Islet of Langerhans (tissue), 1 donor: ENCODE measurements at regions not wholly inside any gene's neighbourhood (a gene's known extent, or its start where the extent isn't known, plus 50 kb on each side); places are given as distances from the start of the nearest gene placed in this dataset.
A peak's percentile ranks its signal among the peaks of the same experiment; 100 is the strongest.
"Not testable (repeated sequence)": the region's sequence is repeated elsewhere in the genome, so short reads cannot be mapped to it uniquely, and the experiment has no call there.

Source experiments
- FAIRE-seq: peaks from one replicate; lab custom pipeline; 2011; peaks lifted over from hg19 to GRCh38; lab: Jason Lieb, UNC

DNA sequence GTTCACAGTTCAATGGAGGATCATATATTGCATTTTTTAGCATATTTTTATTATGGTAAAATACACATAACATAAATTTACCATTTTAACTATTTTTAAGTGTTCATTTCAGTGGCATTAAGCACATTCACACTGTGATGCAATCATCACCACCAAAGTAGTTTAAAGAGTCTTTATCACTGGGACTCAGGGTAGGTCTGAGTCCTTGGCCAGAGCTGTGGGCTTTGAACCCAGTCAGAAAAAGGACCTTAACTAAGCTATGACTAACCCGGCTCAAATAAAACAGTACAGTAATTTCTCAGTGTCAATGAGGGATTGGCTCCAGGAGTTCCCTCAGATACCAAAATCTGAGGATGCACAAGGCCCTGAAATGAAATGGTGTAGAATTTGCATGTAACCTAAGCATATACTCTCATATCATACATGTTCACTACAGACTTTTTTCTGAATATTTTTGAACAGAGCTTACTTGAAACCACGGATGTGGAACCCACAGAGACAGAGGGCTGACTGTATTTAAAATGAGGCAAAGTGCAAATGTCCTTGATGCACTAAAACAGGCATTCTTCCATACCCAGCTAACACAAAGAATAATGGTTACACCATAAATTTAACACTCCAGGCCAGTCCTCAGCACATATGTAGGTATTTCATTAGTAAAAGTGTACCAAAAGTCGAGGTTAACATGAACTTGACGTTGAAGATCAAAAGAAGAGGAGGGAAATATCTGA, 246.2 kb downstream of the LNPK start:
- FAIRE-seq, result no peak

DNA sequence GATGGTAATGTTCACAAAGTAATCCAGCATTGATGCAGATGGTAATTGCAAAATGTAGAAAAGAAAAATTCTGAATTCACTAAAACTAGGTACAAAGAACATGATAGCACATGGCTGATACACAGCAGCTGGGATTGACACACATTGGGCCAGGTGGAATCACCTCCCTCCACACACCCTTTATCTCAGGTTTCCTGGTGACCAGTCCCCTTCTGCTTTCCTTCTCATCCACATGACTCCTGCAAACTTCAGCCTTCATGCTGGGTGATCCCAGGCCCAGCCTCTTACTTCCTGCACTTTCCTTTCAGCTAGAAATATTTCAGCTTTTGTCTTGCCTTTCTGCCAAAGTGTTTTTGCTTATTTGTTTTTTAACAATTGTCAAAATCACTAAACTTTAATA, 246.9 kb downstream of the LNPK start:
- no peak for FAIRE-seq

DNA sequence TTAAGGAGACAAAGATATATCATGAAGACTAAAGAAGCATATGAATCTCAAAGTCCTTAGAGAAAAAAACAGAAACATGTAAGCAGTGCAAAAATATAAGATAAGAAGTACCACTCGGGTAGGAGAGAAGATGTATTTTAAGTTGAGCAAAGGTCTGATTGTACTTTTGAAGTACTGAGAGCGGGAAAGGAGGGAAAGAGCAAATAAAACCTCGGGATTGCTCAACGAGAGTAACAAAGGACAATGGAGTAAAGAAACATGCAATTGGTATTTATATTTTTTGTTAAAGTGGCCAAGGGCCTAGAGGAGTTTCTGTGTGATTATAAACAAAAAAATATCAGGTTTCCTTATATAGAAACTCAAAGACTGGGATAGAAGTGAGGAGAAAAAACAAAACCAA, 251.9 kb downstream of the LNPK start:
- no peak for FAIRE-seq

GRCh38 chr2:175745911-175746310, 256.2 kb downstream of the LNPK start:
- no peak for FAIRE-seq

GRCh38 chr2:175744000-175744399, 258.1 kb downstream of the LNPK start:
- FAIRE-seq, result no peak

DNA sequence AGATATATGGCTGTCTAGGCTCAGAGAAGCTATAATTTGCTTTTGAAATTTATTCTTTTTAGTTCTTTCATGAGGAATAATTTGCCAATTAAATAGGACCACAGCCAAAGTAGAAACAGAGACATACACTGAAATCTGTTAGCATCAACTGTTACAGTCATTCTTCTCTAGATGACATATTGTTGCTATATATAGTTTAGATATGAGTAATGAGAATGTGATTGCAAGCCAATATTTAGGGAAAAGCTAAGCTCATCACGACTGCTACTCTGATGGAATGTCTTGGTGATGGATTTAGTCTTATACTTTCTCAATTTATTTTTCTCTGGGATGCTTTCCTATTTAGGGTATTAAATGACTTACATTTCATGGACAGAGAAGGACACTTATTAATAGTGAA, 259.1 kb downstream of the LNPK start:
- no peak for FAIRE-seq

- no peak for FAIRE-seq
These were observed 259.7 kb downstream of the LNPK start for GRCh38 chr2:175742367-175742766.

DNA sequence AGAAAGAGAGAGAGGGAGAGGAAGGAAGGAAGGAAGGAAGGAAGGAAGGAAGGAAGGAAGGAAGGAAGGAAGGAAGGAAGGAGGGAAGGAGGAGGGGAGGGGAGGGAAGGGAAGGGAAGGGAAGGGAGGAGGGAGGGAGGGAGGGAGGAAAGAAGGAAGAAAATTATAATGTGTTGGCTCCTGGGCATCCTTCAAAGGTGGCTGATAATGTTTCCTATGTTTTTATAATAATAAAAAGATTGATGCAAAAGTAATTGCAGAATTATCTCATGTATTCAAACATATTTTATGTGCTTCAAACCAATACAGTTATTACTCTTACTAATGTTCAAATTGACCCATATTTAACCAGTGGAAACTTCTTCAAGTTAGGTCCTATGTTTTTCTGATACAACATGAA, 260.9 kb downstream of the LNPK start:
- FAIRE-seq, result no peak

DNA sequence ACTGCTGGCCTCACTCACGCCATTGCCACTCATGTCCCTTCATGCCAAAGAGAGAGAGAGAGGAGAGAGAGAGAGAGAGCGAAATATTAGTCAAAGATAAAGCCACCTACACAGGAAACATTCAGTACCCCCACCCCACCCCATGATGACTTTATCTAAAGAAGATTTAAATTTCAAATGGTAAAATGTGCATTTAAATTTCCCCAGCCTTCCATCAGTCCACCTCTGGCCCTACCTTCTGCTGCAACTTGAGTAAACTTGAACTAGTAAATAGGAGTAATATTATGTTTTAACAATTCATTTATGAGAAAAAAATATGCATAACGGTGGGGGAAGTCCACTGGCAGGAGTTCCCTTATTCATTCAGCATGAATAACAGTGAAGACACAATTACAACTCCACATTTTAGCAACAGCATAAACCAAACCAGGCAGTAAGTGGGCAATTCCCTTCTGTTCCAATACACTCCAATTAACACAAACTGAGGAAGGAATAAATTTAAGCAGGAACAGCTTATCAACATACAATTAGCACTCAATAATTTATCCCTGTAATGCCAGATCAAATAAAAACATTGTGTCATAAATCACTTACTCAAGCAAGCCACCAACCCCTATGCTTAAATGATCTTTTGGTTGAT, 264.2 kb downstream of the LNPK start:
- FAIRE-seq, result no peak

GRCh38 chr2:175734686-175735085, 267.4 kb downstream of the LNPK start:
- no peak for FAIRE-seq

GRCh38 chr2:175732531-175732930, 269.5 kb downstream of the LNPK start:
- FAIRE-seq, result no peak

DNA sequence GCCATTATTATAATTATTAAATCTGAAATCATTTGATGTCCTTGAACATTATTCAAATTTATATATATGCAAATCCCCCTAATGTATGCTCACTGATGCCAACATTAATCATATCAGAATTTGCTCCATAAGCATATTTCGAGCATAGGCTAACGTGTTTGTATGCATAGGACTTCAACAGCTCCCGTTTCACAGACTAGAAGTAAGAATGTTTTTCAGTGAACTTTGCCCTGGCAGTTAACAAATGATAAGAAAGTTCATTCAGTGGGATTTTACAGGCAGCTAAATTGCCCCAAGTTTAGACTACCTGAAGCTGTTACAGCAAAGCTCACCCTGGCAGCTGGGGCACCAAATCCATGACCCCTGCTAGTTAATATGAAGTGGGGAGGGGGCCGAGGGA, 272.0 kb downstream of the LNPK start:
- no peak for FAIRE-seq

- FAIRE-seq, result no peak
These were observed 272.9 kb downstream of the LNPK start for GRCh38 chr2:175729049-175729706.

DNA sequence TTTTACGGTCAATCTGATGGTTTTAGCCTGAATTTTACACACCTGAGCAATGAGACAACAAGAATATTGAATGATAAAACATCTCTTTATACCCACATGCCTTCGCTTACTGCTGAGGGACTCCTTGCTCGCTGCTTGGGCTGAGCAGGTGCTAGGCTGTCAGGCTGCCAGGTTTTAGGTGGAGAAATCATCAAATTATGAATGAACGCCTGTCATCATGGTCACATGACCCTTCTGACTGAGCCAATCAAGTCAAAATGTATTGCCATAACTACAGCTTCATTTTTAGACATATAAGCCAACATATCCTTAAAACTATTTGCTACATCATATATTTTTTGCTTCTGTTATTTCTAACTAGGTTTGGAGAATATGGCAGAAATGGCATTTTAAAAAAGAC, 274.0 kb downstream of the LNPK start:
- FAIRE-seq, result no peak

DNA sequence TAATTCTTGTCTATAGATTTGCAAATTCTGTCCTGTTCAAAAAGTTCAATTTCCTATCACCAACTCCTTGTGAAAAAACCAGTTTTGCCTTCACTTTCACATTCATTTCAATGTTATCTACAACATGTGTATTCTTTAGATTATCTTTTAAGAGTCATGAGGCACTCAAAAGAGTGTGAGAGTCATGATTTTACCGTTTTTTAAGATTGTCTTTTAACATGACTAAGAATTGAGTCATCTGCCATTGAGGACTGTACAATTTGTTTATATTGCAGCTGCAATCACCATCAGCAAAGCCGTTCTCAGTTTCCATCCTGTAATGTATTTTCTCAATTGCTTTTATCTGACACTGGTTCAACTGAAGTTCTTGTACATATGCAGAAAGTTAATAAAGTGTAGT, 275.8 kb downstream of the LNPK start:
- FAIRE-seq, result no peak

- FAIRE-seq, result no peak
These were observed 292.8 kb downstream of the LNPK start for GRCh38 chr2:175709248-175709647.

DNA sequence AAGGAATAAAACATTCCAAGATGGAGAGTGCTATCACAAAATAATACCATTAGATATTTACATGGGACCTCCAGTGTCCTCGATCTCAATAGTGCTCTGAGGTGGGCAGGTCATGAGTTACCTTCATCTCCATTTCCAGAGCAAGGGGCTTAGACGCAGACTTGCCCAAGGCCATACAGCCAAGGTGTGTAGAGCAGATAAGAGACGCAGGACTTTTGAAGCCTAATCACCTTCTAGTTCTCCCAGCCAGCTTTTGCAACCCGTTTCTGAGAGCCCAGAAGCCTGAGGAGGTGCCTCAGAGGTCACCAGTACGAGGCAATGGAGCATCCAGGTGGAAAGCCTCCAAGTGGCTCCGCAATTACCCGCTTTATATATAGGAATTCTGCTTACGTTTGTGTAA, 294.7 kb downstream of the LNPK start:
- FAIRE-seq, result no peak

DNA sequence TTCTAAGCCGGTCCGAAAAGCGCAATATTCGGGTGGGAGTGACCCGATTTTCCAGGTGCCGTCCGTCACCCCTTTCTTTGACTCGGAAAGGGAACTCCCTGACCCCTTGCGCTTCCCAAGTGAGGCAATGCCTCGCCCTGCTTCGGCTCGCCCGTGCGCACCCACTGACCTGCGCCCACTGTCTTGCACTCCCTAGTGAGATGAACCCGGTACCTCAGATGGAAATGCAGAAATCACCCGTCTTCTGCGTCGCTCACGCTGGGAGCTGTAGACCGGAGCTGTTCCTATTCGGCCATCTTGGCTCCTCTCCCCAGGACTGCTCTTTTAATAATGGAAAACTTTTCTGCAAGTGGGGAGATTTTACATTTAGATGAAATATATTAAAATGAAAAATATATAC, 297.5 kb downstream of the LNPK start:
- FAIRE-seq, result not testable (repeated sequence)

DNA sequence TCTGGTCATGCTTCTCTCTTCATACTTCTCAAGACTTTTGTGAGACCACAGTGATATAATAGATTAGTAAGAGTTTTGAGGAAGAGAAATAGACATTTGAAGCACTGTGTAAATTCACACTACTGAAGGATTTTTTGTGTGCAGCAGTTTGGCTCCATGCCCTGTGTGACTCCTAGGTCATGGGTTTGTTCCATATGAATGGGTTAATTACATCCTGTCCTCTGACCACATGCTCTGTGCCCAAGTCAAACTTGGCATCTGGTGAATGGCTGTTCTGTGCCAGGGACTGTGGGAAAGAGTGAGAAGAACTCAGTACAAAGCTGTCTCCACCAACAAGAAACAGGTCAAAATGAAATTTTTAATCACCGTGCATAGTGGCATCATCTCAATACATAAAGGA, 304.0 kb downstream of the LNPK start:
- no peak for FAIRE-seq

DNA sequence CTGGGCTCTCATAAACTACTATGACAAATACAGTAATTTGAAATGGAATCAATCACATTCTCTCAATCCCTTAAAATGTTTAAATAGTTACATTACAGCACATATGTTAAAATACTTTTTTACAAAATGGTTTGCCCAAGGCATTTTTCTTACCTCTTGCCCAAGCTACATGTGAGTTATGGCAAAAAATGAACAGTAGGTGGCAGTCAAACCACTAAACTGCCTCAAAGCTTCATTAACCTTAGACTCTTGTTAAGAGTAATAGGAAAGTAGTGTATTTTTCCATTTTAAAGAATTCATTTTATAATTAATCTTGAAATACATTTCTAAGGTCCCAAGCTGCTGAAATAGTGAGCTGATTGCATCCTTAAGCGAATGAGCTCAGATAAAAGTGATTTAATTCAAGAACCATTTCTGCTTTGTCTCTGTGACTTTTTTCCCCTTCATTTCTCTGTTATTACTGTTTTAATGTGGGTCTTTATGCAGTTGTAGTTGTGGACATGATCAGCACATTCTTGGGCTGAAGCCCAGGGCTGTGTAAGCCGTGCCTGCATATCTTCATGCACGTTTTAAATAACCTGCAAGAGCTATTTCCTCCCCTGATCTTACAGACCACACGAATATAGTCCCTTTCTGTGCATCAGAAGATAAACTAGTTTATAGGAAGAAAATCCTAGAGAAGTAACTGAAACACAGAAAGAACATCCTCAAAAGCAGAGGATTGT, 311.8 kb downstream of the LNPK start:
- FAIRE-seq, result peak; percentile 96

DNA sequence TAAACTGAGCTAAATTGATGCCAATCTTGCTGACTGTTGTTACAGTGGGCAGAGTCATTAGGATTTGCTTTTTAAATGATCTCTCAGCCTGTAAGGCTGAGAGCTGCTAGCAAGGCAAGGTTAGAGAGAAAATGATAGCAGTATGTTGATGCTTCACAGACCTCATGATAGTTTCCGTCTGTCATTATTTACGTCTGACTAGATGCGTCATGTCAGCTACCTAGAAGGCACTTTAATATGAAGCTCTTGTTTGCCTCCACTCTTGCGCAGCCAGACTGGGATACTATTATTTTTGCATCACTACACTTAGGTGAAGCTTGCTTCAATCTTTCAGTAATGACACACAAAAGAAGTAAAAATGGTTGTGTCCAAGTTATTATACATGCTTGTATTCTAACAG, 313.8 kb downstream of the LNPK start:
- no peak for FAIRE-seq

DNA sequence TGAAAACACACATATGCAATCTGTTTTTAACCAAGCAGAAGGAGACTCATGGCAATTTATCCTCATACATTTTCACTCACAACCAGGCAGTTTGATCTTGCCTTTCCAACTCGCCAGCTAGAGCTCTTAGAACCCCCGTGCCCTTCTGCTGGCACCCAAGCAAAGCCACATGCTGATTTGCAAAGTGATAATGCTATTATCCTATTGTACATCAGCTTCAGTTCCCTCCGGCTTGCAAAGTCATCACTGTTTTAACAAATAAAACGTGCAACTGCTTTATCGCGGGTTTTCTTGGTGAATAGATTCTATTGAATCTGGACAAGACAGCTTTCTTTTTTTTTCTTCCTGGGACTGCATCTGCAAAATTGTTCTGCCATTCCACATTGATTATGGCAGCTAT, 314.6 kb downstream of the LNPK start:
- no peak for FAIRE-seq

GRCh38 chr2:175686002-175686401, 316.1 kb downstream of the LNPK start:
- FAIRE-seq, result no peak
